Chondrocyte (in vitro differentiated cells): ENCODE measurements at regions not wholly inside any gene's neighbourhood (a gene's known extent, or its start where the extent isn't known, plus 50 kb on each side); places are given as distances from the start of the nearest gene placed in this dataset.

Source experiments
- DNase-seq: peaks from one replicate; pipeline ENCODE4 v3.0.0; 2021; ENCODE audit warnings: mixed read lengths, low spot score
- H3K27ac Mint-ChIP-seq: one replicate; pipeline ENCODE4 v1.8.0; 2021; ENCODE audit warnings: mild to moderate bottlenecking, moderate library complexity, mixed read lengths; ENCODE audit not compliant: unreplicated experiment
- H3K27me3 Mint-ChIP-seq: 2 replicates; pipeline ENCODE4 v1.8.0; 2021; ENCODE audit warnings: low read depth, mixed read lengths
- H3K36me3 Mint-ChIP-seq: 2 replicates; pipeline ENCODE4 v1.8.0; 2021; ENCODE audit warnings: low read depth, mixed read lengths
- H3K4me1 Mint-ChIP-seq: 2 replicates; pipeline ENCODE4 v1.8.0; 2021; ENCODE audit warnings: low read depth, mild to moderate bottlenecking, mixed read lengths
- H3K4me3 Mint-ChIP-seq: one replicate; pipeline ENCODE4 v1.8.0; 2021; ENCODE audit warnings: mild to moderate bottlenecking, moderate library complexity, mixed read lengths; ENCODE audit not compliant: unreplicated experiment
- H3K9me3 Mint-ChIP-seq: 2 replicates; pipeline ENCODE4 v1.8.0; 2021; ENCODE audit warnings: low read depth, mixed read lengths
- TF ChIP-seq, protein P1 (sequence below): fragments of 200-600 bp; sonication (generic); IDR thresholded peaks from 2 replicates; pipeline ENCODE4 v1.5.0; 2021; ENCODE audit warnings: antibody characterized with exemption, mild to moderate bottlenecking, moderate library complexity

DNA sequence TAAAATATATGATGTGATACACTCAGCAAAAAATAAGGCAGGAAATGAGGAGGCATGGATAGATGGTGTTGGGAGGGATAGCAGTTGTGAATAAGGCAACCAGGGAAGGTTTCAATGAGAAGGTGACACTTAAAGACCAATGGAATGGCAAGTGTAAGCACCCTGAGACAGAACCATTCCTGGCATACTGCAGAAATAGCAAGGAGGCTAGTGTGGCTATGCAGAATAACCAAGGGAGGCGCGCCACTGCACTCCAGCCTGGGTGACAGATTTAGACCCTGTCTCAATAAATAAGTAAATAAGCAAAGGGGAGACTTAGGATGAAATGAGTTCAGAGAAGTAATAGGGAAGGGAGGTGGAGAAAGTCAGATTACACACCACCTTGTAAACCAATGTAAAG lies 113.9 kb downstream of the TOMM20 start:
- Mint-ChIP-seq H3K27me3 (no peaks in the 10 kb centered on the region), H3K4me3 (no peak overlapping the region), H3K27ac (no peak overlapping the region), H3K36me3 (peaks cover 5% of the 10 kb centered on the region), H3K9me3 (peaks cover 7% of the 10 kb centered on the region), H3K4me1 (peaks cover 76% of the 10 kb centered on the region)
- DNase-seq, result no peak
- TF ChIP-seq, protein P1, sequence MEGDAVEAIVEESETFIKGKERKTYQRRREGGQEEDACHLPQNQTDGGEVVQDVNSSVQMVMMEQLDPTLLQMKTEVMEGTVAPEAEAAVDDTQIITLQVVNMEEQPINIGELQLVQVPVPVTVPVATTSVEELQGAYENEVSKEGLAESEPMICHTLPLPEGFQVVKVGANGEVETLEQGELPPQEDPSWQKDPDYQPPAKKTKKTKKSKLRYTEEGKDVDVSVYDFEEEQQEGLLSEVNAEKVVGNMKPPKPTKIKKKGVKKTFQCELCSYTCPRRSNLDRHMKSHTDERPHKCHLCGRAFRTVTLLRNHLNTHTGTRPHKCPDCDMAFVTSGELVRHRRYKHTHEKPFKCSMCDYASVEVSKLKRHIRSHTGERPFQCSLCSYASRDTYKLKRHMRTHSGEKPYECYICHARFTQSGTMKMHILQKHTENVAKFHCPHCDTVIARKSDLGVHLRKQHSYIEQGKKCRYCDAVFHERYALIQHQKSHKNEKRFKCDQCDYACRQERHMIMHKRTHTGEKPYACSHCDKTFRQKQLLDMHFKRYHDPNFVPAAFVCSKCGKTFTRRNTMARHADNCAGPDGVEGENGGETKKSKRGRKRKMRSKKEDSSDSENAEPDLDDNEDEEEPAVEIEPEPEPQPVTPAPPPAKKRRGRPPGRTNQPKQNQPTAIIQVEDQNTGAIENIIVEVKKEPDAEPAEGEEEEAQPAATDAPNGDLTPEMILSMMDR, result no peak

DNA sequence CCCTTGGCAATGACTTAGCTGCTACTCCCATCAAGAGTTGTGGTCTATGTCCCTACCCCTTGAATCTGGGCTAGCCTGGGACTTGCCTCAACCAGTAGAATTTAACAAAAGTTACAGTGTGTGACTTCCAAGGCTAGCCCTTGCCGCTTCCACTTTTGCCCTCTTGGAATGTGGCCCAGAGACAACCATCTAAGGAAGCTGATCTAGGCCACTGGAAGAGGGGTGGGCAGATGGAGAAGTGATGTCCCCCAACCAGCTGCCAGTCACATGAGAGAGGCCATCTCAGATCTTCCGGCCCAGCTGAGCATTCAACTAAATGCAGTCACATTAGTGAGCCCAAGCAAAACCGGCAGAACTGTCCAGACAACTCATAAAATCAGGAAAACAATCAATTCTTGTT lies 115.1 kb downstream of the TOMM20 start:
- H3K27me3 Mint-ChIP-seq, result no peaks in the 10 kb centered on the region
- peaks cover 3% of the 10 kb centered on the region for H3K9me3 Mint-ChIP-seq
- no peak for DNase-seq
- no peak overlapping the region for H3K4me3 Mint-ChIP-seq
- H3K4me1 Mint-ChIP-seq, result peaks cover 64% of the 10 kb centered on the region
- H3K36me3 Mint-ChIP-seq, result peaks cover 3% of the 10 kb centered on the region
- H3K27ac Mint-ChIP-seq, result no peak overlapping the region
- TF ChIP-seq, protein P1, result no peak

DNA sequence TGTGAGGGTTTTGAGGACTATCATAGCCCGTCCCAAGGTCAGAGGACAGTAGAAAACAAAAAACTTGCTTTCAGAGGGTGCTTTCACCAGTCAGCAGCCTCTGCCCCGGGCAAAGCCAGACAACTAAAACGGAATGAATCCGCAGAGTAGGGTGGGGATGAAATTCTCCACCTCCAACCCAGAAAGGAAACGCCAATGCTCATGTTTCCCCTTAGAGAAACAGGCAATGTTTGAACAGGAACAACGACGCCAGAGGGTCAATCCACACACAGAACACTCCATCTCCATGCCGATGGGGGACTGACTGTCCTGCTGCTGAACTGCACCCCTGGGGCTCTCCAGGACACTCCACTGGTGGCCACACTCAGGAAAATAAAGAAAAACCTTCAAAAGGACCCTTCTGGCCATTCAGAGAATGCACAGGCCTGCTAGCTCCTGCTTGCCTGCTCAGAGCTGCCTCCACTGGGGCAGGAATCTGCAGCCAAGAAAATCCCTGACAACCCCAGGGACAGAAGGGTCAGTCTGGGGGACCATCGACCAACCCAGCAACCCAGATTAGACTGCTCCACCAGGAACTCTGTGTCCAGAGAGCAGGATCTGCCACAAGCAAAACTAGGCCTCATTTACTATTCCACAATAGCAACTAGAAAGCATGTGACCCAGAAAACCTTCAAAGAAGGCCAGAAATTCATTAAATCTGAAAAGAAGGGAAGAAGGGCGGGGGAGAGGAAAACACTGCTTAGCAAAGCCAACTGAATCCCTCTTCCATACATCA lies 116.0 kb downstream of the TOMM20 start:
- peak overlapping the region; percentile 94 for H3K27ac Mint-ChIP-seq
- H3K4me1 Mint-ChIP-seq, result peaks cover 55% of the 10 kb centered on the region
- H3K9me3 Mint-ChIP-seq, result peaks cover 2% of the 10 kb centered on the region
- TF ChIP-seq, protein P1, result peak; percentile 40
- no peak for DNase-seq
- no peak overlapping the region for H3K4me3 Mint-ChIP-seq
- no peaks in the 10 kb centered on the region for H3K27me3 Mint-ChIP-seq
- H3K36me3 Mint-ChIP-seq, result peaks cover 2% of the 10 kb centered on the region

DNA sequence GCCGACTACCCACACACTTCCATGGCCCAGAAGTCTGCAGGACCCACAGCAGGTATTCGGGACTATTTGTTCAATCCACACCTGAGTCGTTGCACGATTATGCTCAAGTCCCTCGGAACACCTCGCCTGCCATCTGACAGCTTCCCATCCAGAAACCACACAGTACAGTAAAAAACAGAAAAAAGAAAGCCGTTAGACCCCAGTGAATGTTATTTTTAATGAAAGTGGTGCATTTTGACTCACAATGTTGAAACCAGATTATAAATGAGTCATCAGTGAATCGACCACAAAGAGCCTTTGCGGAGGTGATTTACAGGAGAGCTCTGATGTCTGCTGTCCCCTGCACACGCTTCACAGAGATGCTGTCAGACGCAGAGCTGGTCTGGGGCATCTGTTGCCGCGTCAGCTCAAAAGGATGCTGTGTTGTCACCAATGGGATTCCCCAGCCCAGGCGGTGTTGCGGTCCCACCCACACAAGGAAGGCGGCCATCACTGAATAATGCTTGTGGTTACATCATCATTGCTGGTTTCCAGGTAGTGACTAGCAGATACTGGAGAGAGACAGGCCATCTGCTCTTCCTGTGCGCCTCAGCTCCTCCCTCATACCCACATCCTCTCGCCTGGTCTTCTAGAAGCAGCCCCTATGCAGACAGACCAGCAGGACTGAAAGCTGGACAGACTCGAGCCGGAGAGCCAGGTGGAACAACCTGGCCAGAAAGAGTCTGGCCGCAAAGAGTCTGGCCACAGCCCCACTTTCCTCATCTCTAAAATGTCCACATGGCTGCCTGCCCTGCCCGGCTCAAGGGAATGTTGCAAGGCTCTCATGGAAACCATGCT lies 116.8 kb downstream of the TOMM20 start:
- H3K27me3 Mint-ChIP-seq, result no peaks in the 10 kb centered on the region
- peaks cover 2% of the 10 kb centered on the region for H3K9me3 Mint-ChIP-seq
- peak overlapping the region; percentile 94 for H3K27ac Mint-ChIP-seq
- DNase-seq, result no peak
- TF ChIP-seq, protein P1, result no peak
- H3K36me3 Mint-ChIP-seq, result peaks cover 2% of the 10 kb centered on the region
- peaks cover 47% of the 10 kb centered on the region for H3K4me1 Mint-ChIP-seq
- no peak overlapping the region for H3K4me3 Mint-ChIP-seq

DNA sequence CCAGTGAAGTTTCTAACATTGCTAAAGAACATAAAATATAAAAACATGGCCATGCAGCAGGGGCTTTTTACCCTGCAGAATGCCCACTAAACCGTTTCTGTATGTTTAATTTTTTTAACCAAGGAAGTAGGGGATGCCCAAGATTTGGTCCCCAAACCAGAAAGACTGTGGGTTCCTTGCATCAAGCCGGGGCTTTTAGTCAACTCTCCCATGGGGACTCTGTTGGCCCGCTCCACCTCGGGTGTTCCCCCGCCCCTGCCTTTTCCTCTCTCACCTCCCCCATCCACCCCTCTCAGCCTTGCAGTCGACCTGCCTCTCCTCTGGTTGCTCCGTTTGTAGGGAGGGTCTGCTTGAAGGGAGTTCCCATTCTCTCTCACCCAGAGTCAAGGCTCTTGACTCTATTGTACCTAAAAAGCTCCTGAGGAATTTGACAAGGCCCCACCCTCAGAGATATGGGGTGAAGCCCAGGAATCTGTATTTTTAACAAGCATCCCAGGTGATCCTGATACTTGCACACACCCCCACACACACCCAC lies 117.5 kb downstream of the TOMM20 start:
- Mint-ChIP-seq H3K27ac (peak overlapping the region; percentile 94), H3K4me3 (no peak overlapping the region), H3K27me3 (no peaks in the 10 kb centered on the region), H3K4me1 (peaks cover 43% of the 10 kb centered on the region), H3K9me3 (peaks cover 2% of the 10 kb centered on the region), H3K36me3 (peaks cover 2% of the 10 kb centered on the region)
- no peak for DNase-seq
- TF ChIP-seq, protein P1, result no peak
